PC-3 (cell line): ENCODE measurements at regions not wholly inside any gene's neighbourhood (a gene's known extent, or its start where the extent isn't known, plus 50 kb on each side); places are given as distances from the start of the nearest gene placed in this dataset.

Experiments used
- ATAC-seq: fragments of 200-7000 bp; cut with Tn5 transposase; 2 replicates; pipeline ENCODE4 v1.9.1; 2020; ENCODE audit warnings: mild to moderate bottlenecking, moderate library complexity
- BruUV-seq: library from RNA; stranded (reverse); fragments of 400-500 nt; replicated peaks from 2 replicates; lab custom pipeline; 2021; lab: Mats Ljungman, UMichigan
- CTCF ChIA-PET: fragments of 300-600 bp; sonication (Branson Sonifier 250); formaldehyde crosslinking; loops from one replicate; lab custom pipeline; 2022; ENCODE audit warnings: antibody characterized with exemption; lab: Charles Lee
- POLR2A ChIA-PET: fragments of 300-600 bp; sonication (Branson Sonifier 250); formaldehyde crosslinking; loops from one replicate; lab custom pipeline; 2022; ENCODE audit warnings: antibody characterized with exemption; ENCODE audit not compliant: unreplicated experiment; lab: Charles Lee
- DNase-seq: peaks from one replicate; pipeline ENCODE4 v3.0.0-alpha.2; 2015
- H2AFZ ChIP-seq: fragments of 300-600 bp; sonication (generic); 2 replicates; pipeline ENCODE4 v1.6.0; 2016; ENCODE audit warnings: antibody characterized with exemption, low read length
- H3F3A ChIP-seq: fragments of 300-600 bp; sonication (generic); one replicate; pipeline ENCODE4 v1.6.0; 2017; ENCODE audit warnings: antibody characterized with exemption, low read length, control low read depth, mild to moderate bottlenecking; ENCODE audit not compliant: unreplicated experiment
- H3K27ac ChIP-seq: fragments of 300-600 bp; sonication (generic); 2 replicates; pipeline ENCODE4 v1.5.1; 2016; ENCODE audit warnings: mild to moderate bottlenecking, low read length
- H3K27me3 ChIP-seq: fragments of 300-600 bp; sonication (generic); 2 replicates; pipeline ENCODE4 v1.6.1; 2016; ENCODE audit warnings: low read length, mixed read lengths
- H3K36me3 ChIP-seq: fragments of 300-600 bp; sonication (generic); 2 replicates; pipeline ENCODE4 v1.6.1; 2016; ENCODE audit warnings: low read depth, mixed run types, low read length, mixed read lengths
- H3K4me1 ChIP-seq: fragments of 300-600 bp; sonication (generic); 2 replicates; pipeline ENCODE4 v1.5.1; 2016; ENCODE audit warnings: low read length; ENCODE audit not compliant: insufficient read depth
- H3K4me2 ChIP-seq: fragments of 300-600 bp; sonication (generic); 2 replicates; pipeline ENCODE4 v1.6.0; 2016; ENCODE audit warnings: low read length
- H3K4me3 ChIP-seq: fragments of 300-600 bp; sonication (generic); 2 replicates; pipeline ENCODE4 v1.5.1; 2016; ENCODE audit warnings: mild to moderate bottlenecking, low read length, mixed read lengths
- H3K79me2 ChIP-seq: fragments of 300-600 bp; sonication (generic); 2 replicates; pipeline ENCODE4 v1.6.1; 2017; ENCODE audit warnings: low read length, mixed read lengths
- H3K9ac ChIP-seq: fragments of 300-600 bp; sonication (generic); 2 replicates; pipeline ENCODE4 v1.6.0; 2016; ENCODE audit warnings: mild to moderate bottlenecking, low read length
- H3K9me2 ChIP-seq: fragments of 300-600 bp; sonication (generic); replicated peaks from 2 replicates; pipeline ENCODE4 v1.6.1; 2016; ENCODE audit warnings: mixed run types, low read length, mixed read lengths
- H3K9me3 ChIP-seq: fragments of 300-600 bp; sonication (generic); 2 replicates; pipeline ENCODE4 v1.6.1; 2016; ENCODE audit warnings: low read length, mixed read lengths
- H4K20me1 ChIP-seq: fragments of 300-600 bp; sonication (generic); 2 replicates; pipeline ENCODE4 v1.6.1; 2016; ENCODE audit warnings: low read length, mixed read lengths
- EZH2 ChIP-seq: fragments of 300-600 bp; sonication (generic); IDR thresholded peaks from one replicate; pipeline ENCODE4 v1.6.1; 2017; ENCODE audit warnings: antibody characterized with exemption, mild to moderate bottlenecking, low read length; ENCODE audit not compliant: unreplicated experiment
- EZH2phosphoT487 ChIP-seq: fragments of 300-600 bp; sonication (generic); IDR thresholded peaks from 2 replicates; pipeline ENCODE4 v1.6.1; 2018; ENCODE audit warnings: mild to moderate bottlenecking, antibody characterized with exemption, low read length, borderline replicate concordance
- intact Hi-C: fragments of 100-400 bp; cut with micrococcal nuclease; formaldehyde crosslinking; loops from 2 replicates; pipeline ENCODE4 v1.9.0; 2023
- TF ChIP-seq, protein P1 (sequence below): fragments of 300-600 bp; sonication (generic); conservative IDR thresholded peaks from 2 replicates; pipeline ENCODE4 v1.5.1; 2017; ENCODE audit warnings: antibody characterized with exemption, low read depth, mild to moderate bottlenecking, low read length

DNA sequence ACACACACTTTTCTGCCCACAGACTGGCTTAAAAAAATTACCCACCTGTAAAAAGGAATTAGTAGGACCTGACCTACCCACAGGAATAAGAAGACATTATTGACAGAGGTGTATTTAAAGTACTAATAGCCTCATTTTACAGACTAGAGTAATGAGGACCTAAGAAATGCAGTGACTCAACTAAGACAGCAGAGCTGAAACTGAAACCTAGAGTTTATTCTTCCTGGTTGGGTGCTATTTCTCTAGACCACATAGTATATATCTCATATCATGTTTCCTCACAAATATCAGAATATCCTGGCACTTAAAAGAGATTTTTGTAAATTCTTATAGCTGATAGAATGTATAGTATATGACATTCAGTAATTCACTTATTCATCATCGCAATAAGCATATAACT lies 435.0 kb downstream of the MAGEE1 start:
- H3K27ac ChIP-seq = no peak overlapping the region
- DNase-seq = no peak
- no peaks in the 10 kb centered on the region for H3K9me2 ChIP-seq
- H3K9ac ChIP-seq = no peak overlapping the region
- no peaks in the 10 kb centered on the region for H4K20me1 ChIP-seq
- no TSS peak for BruUV-seq
- no peaks in the 10 kb centered on the region for H3K9me3 ChIP-seq
- no peaks in the 10 kb centered on the region for H3K36me3 ChIP-seq
- H3K4me2 ChIP-seq = no peak overlapping the region
- H3F3A ChIP-seq = no peaks in the 10 kb centered on the region
- H2AFZ ChIP-seq = no peak overlapping the region
- POLR2A ChIA-PET = no interaction called here
- no peaks in the 10 kb centered on the region for H3K27me3 ChIP-seq
- TF ChIP-seq, protein P1, sequence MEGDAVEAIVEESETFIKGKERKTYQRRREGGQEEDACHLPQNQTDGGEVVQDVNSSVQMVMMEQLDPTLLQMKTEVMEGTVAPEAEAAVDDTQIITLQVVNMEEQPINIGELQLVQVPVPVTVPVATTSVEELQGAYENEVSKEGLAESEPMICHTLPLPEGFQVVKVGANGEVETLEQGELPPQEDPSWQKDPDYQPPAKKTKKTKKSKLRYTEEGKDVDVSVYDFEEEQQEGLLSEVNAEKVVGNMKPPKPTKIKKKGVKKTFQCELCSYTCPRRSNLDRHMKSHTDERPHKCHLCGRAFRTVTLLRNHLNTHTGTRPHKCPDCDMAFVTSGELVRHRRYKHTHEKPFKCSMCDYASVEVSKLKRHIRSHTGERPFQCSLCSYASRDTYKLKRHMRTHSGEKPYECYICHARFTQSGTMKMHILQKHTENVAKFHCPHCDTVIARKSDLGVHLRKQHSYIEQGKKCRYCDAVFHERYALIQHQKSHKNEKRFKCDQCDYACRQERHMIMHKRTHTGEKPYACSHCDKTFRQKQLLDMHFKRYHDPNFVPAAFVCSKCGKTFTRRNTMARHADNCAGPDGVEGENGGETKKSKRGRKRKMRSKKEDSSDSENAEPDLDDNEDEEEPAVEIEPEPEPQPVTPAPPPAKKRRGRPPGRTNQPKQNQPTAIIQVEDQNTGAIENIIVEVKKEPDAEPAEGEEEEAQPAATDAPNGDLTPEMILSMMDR = no peak
- TF ChIP-seq EZH2 (no peak), EZH2phosphoT487 (no peak)
- intact Hi-C loops = no loop called here
- H3K4me1 ChIP-seq = no peaks in the 10 kb centered on the region
- no peak for ATAC-seq
- H3K4me3 ChIP-seq = no peak overlapping the region
- CTCF ChIA-PET = no interaction called here
- H3K79me2 ChIP-seq = no peaks in the 10 kb centered on the region

DNA sequence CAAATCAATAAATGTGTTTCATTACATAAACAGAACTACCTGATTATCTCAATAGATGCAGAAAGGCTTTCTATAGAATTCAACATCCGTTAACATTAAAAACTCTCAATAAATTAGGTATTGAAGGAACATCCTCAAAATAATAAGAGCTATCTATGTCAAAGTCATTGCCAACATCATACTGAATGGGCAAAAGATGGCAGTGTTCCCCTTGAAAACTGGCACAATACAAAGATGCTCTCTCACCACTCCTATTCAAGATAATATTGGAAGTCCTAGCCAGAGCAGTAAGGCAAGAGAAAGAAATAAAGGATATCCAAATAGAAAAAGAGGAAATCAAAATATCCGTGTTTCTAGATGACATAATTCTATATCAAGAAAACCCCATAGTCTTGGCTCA lies 466.4 kb downstream of the MAGEE1 start:
- no peaks in the 10 kb centered on the region for H3K4me1 ChIP-seq
- CTCF ChIA-PET = no interaction called here
- TF ChIP-seq EZH2phosphoT487 = no peak
- TF ChIP-seq, protein P1 = peak; percentile 35; the same call in 1 of the 2 replicates
- H2AFZ ChIP-seq = no peak overlapping the region
- H3K9ac ChIP-seq = no peak overlapping the region
- ATAC-seq = peak; percentile 37; the same call in 1 of the 2 replicates
- no TSS peak for BruUV-seq
- no peaks in the 10 kb centered on the region for H3K9me3 ChIP-seq
- no peaks in the 10 kb centered on the region for H4K20me1 ChIP-seq
- no peak overlapping the region for H3K27ac ChIP-seq
- no peak overlapping the region for H3K4me2 ChIP-seq
- no peaks in the 10 kb centered on the region for H3K36me3 ChIP-seq
- intact Hi-C loops = loop anchor here (2.0 to 10.0 kb wide), 3 partner anchors 521 to 731 kb away; no protein-coding TSS in a partner anchor
- H3F3A ChIP-seq = no peaks in the 10 kb centered on the region
- POLR2A ChIA-PET = no interaction called here
- no peaks in the 10 kb centered on the region for H3K9me2 ChIP-seq
- H3K27me3 ChIP-seq = no peaks in the 10 kb centered on the region
- DNase-seq = peak; percentile 12
- no peaks in the 10 kb centered on the region for H3K79me2 ChIP-seq
- H3K4me3 ChIP-seq = no peak overlapping the region

GRCh38 chrX:76915836-76916235 lies 488.3 kb downstream of the MAGEE1 start:
- H2AFZ ChIP-seq = no peak overlapping the region
- POLR2A ChIA-PET = no interaction called here
- H3K36me3 ChIP-seq = no peaks in the 10 kb centered on the region
- no peak for DNase-seq
- intact Hi-C loops = no loop called here
- no peaks in the 10 kb centered on the region for H3K9me3 ChIP-seq
- ATAC-seq = no peak
- BruUV-seq = no TSS peak
- H3K4me3 ChIP-seq = no peak overlapping the region
- H3K9me2 ChIP-seq = no peaks in the 10 kb centered on the region
- no peaks in the 10 kb centered on the region for H4K20me1 ChIP-seq
- no peak overlapping the region for H3K9ac ChIP-seq
- no peaks in the 10 kb centered on the region for H3K4me1 ChIP-seq
- CTCF ChIA-PET = no interaction called here
- no peaks in the 10 kb centered on the region for H3K79me2 ChIP-seq
- TF ChIP-seq EZH2phosphoT487 (no peak), EZH2 (no peak)
- TF ChIP-seq, protein P1 = no peak
- no peaks in the 10 kb centered on the region for H3K27me3 ChIP-seq
- H3K27ac ChIP-seq = no peak overlapping the region
- no peak overlapping the region for H3K4me2 ChIP-seq
- no peaks in the 10 kb centered on the region for H3F3A ChIP-seq
